ENCODE measurements at regions not wholly inside any gene's neighbourhood (a gene's known extent, or its start where the extent isn't known, plus 50 kb on each side); places are given as distances from the start of the nearest gene placed in this dataset.

GRCh38 chr4:28391877-28392276 lies 1531.2 kb downstream of the STIM2 start:
- no peak overlapping the region for H3K4me2 ChIP-seq
- Mint-ChIP-seq H3K27me3 (ENCODE audit: insufficient read depth, low read depth, poor library complexity) (peaks cover 2% of the 10 kb centered on the region), H3K27ac (no peak overlapping the region), H3K4me3 (no peak overlapping the region), H3K4me1 (no peaks in the 10 kb centered on the region), H3K9me3 (0 out of 3 replicates have a peak, but pooled peaks cover 6% of the 10 kb centered on the region), H3K36me3 (ENCODE audit: low read depth) (0 out of 3 replicates have a peak, but pooled peaks cover 3% of the 10 kb centered on the region)
- H3K27me3 ChIP-seq (ENCODE audit: insufficient read depth) = no peaks in the 10 kb centered on the region
- no peaks in the 10 kb centered on the region for H3K79me2 ChIP-seq (replicated peaks; ENCODE audit: insufficient read depth)
- no peaks in the 10 kb centered on the region for H4K20me1 ChIP-seq (replicated peaks; ENCODE audit: insufficient read depth)
- ATAC-seq = no peak
- H3K4me3 ChIP-seq = no peak overlapping the region
- H2AFZ ChIP-seq = no peak overlapping the region
- no peaks in the 10 kb centered on the region for H3F3A ChIP-seq (replicated peaks; ENCODE audit: low read depth)
- TF ChIP-seq ETS1 (IDR thresholded peaks at IDR 0.05) (no peak), EZH2phosphoT487 (IDR thresholded peaks at IDR 0.05; ENCODE audit: unreplicated experiment) (no peak), JUNB (IDR thresholded peaks at IDR 0.05; ENCODE audit: unreplicated experiment) (no peak), POLR2AphosphoS5 (IDR thresholded peaks at IDR 0.05; ENCODE audit: low read depth) (no peak), STAT1 (IDR thresholded peaks at IDR 0.05; ENCODE audit: unreplicated experiment) (no peak), CTCF (conservative IDR thresholded peaks at IDR 0.05; ENCODE audit: low read depth in 2 of 2) (no peak), REST (IDR thresholded peaks at IDR 0.05; ENCODE audit: unreplicated experiment) (no peak), NANOG (IDR thresholded peaks at IDR 0.05; ENCODE audit: borderline replicate concordance) (no peak), CREB1 (CRISPR knock-in tag; IDR thresholded peaks at IDR 0.05; ENCODE audit: low read depth) (no peak), ZNF331 (CRISPR knock-in tag; IDR thresholded peaks at IDR 0.05; ENCODE audit: low read depth) (no peak), ZNF462 (CRISPR knock-in tag; IDR thresholded peaks at IDR 0.05) (no peak), ZNF114 (CRISPR knock-in tag; IDR thresholded peaks at IDR 0.05) (no peak), EZH2 (IDR thresholded peaks at IDR 0.05; ENCODE audit: low read depth, unreplicated experiment) (no peak)
- peaks cover 5% of the 10 kb centered on the region; the same call in 1 of the 2 replicates for H3K9me2 ChIP-seq (ENCODE audit: insufficient read depth)
- no peak for DNase-seq (ENCODE audit: low spot score)
- H3K27ac ChIP-seq (ENCODE audit: low read depth) = no peak overlapping the region
- no peaks in the 10 kb centered on the region for H3K36me3 ChIP-seq (ENCODE audit: insufficient read depth)
- no peaks in the 10 kb centered on the region for H3K4me1 ChIP-seq (ENCODE audit: insufficient read depth)
